ENCODE measurements at regions not wholly inside any gene's neighbourhood (a gene's known extent, or its start where the extent isn't known, plus 50 kb on each side); places are given as distances from the start of the nearest gene placed in this dataset.

- Histone ChIP-seq H3K4me3 (no peak overlapping the region), H3K4me1 (no peaks in the 10 kb centered on the region), H3K27me3 (peaks cover 0 to 3% of the 10 kb centered on the region in 2 donors), H3K9me3 (no peaks in the 10 kb centered on the region), H3K36me3 (no peaks in the 10 kb centered on the region), H3K27ac (no peak overlapping the region)
- no peak for DNase-seq
- intact Hi-C loops (cut with DNase I; ENCODE audit: low total_unique reads), result loop anchor here (5.0 kb wide), 1 partner anchor 93 kb away; no protein-coding TSS in a partner anchor
- no peak for TF ChIP-seq CTCF (IDR thresholded peaks at IDR 0.05)
Observed at GRCh38 chr7:133199831-133200230, 53.0 kb upstream of the EXOC4 start.

GRCh38 chr7:133201470-133201869 is 51.4 kb upstream of the EXOC4 start:
- H3K27ac ChIP-seq, result no peak overlapping the region
- no peaks in the 10 kb centered on the region for H3K4me1 ChIP-seq
- H3K27me3 ChIP-seq, result peaks cover 0 to 3% of the 10 kb centered on the region in 2 donors
- H3K36me3 ChIP-seq, result no peaks in the 10 kb centered on the region
- DNase-seq, result no peak
- no peaks in the 10 kb centered on the region for H3K9me3 ChIP-seq
- TF ChIP-seq CTCF (IDR thresholded peaks at IDR 0.05), result no peak
- H3K4me3 ChIP-seq, result no peak overlapping the region
- intact Hi-C loops (cut with DNase I; ENCODE audit: low total_unique reads), result no loop called here

GRCh38 chr7:133202942-133203341 is 49.9 kb upstream of the EXOC4 start:
- Histone ChIP-seq H3K27ac (no peak overlapping the region), H3K36me3 (no peaks in the 10 kb centered on the region), H3K4me3 (no peak overlapping the region), H3K4me1 (no peaks in the 10 kb centered on the region), H3K9me3 (no peaks in the 10 kb centered on the region), H3K27me3 (no peaks in the 10 kb centered on the region)
- no peak for DNase-seq
- intact Hi-C loops (cut with DNase I; ENCODE audit: low total_unique reads), result no loop called here
- TF ChIP-seq CTCF (IDR thresholded peaks at IDR 0.05), result no peak
